GM12874 (cell line): ENCODE measurements at regions not wholly inside any gene's neighbourhood (a gene's known extent, or its start where the extent isn't known, plus 50 kb on each side); places are given as distances from the start of the nearest gene placed in this dataset.

ENCODE experiments used
- CTCF ChIP-seq: IDR thresholded peaks from 2 replicates; pipeline ENCODE4 v1.5.1; 2011; ENCODE audit warnings: low read depth, mild to moderate bottlenecking, control low read depth, low read length, moderate library complexity; ENCODE audit not compliant: insufficient read depth

GRCh38 chr5:125455041-125455440, 708.6 kb upstream of the ZNF608 start:
- TF ChIP-seq CTCF: no peak

GRCh38 chr5:125457617-125458016, 711.2 kb upstream of the ZNF608 start:
- no peak for TF ChIP-seq CTCF

GRCh38 chr5:125461641-125462072, 715.2 kb upstream of the ZNF608 start:
- TF ChIP-seq CTCF: no peak

- no peak for TF ChIP-seq CTCF
These were observed 717.1 kb upstream of the ZNF608 start for GRCh38 chr5:125463466-125464092.

GRCh38 chr5:125464847-125465432, 718.5 kb upstream of the ZNF608 start:
- TF ChIP-seq CTCF: no peak

- no peak for TF ChIP-seq CTCF
These were observed 719.3 kb upstream of the ZNF608 start for GRCh38 chr5:125465703-125466102.

- no peak for TF ChIP-seq CTCF
These were observed 720.8 kb upstream of the ZNF608 start for GRCh38 chr5:125467222-125467621.
